ENCODE measurements at regions not wholly inside any gene's neighbourhood (a gene's known extent, or its start where the extent isn't known, plus 50 kb on each side); places are given as distances from the start of the nearest gene placed in this dataset.

DNA sequence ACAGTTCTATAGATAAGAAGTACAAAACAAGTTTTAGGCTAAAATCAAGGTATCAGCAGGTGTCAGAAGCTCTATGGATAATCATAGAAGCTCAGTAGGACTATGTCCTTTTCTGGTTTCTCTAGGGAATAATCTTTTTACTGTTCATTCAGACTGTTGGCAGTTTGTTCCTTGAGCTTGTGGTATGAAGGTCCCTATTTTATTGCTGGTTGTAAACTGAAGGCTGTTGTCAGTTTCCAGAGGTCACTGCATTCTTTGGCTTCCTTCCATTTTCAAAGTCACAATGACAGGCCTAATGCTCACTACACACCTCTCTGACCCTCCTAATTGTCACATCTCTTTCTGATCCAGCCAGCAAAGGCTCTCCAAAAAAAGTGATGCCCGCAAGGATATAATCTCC, 337.9 kb upstream of the EDNRB start:
- Histone ChIP-seq H3K27ac (no peak overlapping the region), H3K9ac (no peak overlapping the region), H2AFZ (replicated peaks) (no peak overlapping the region), H3K4me1 (no peaks in the 10 kb centered on the region), H3K4me2 (no peak overlapping the region), H3K79me2 (ENCODE audit: low read depth) (no peaks in the 10 kb centered on the region), H3K27me3 (no peaks in the 10 kb centered on the region), H3F3A (ENCODE audit: low read depth) (no peaks in the 10 kb centered on the region), H4K20me1 (ENCODE audit: low read depth) (no peaks in the 10 kb centered on the region), H3K36me3 (no peaks in the 10 kb centered on the region), H3K9me3 (ENCODE audit: low read depth) (no peaks in the 10 kb centered on the region), H3K4me3 (no peak overlapping the region)
- TF ChIP-seq, protein P1, sequence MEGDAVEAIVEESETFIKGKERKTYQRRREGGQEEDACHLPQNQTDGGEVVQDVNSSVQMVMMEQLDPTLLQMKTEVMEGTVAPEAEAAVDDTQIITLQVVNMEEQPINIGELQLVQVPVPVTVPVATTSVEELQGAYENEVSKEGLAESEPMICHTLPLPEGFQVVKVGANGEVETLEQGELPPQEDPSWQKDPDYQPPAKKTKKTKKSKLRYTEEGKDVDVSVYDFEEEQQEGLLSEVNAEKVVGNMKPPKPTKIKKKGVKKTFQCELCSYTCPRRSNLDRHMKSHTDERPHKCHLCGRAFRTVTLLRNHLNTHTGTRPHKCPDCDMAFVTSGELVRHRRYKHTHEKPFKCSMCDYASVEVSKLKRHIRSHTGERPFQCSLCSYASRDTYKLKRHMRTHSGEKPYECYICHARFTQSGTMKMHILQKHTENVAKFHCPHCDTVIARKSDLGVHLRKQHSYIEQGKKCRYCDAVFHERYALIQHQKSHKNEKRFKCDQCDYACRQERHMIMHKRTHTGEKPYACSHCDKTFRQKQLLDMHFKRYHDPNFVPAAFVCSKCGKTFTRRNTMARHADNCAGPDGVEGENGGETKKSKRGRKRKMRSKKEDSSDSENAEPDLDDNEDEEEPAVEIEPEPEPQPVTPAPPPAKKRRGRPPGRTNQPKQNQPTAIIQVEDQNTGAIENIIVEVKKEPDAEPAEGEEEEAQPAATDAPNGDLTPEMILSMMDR (IDR thresholded peaks at IDR 0.05), result no peak
- no peak for TF ChIP-seq EZH2 (IDR thresholded peaks at IDR 0.05)
- no peak for TF ChIP-seq EZH2phosphoT487 (IDR thresholded peaks at IDR 0.05)
- Mint-ChIP-seq H3K27me3 (ENCODE audit: insufficient read depth, low read depth) (no peaks in the 10 kb centered on the region), H3K4me1 (no peaks in the 10 kb centered on the region), H3K4me3 (no peak overlapping the region), H3K9me3 (peaks cover 3% of the 10 kb centered on the region), H3K36me3 (no peaks in the 10 kb centered on the region), H3K27ac (no peak overlapping the region)
- no peak for DNase-seq (ENCODE audit: low spot score)

DNA sequence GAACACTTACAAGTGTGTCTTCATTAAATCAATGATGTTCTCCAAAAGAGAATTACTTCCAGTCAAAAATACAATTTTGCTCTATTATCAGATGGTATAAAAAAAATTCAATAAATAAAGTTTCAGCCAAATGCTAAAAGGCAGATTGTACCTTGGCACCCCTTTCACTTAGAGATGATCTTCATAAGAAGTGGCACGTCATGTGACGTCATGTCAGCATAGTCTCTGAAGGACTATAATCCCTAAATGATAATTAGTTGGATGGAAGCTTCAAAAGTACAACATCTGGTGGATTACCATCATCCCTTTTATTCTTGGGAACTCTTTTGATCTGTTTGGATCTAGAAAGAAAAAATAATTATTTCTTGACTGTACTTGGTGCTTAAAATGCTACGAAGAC, 335.5 kb upstream of the EDNRB start:
- no peaks in the 10 kb centered on the region for H3K27me3 Mint-ChIP-seq (ENCODE audit: insufficient read depth, low read depth)
- TF ChIP-seq, protein P1 (IDR thresholded peaks at IDR 0.05), result no peak
- TF ChIP-seq EZH2phosphoT487 (IDR thresholded peaks at IDR 0.05), result no peak
- no peak for TF ChIP-seq EZH2 (IDR thresholded peaks at IDR 0.05)
- DNase-seq (ENCODE audit: low spot score), result no peak
- no peak overlapping the region for H3K4me2 ChIP-seq
- H3K36me3 Mint-ChIP-seq, result no peaks in the 10 kb centered on the region
- no peaks in the 10 kb centered on the region for H3K9me3 Mint-ChIP-seq
- H3F3A ChIP-seq (ENCODE audit: low read depth), result no peaks in the 10 kb centered on the region
- no peak overlapping the region for H3K9ac ChIP-seq
- H3K27ac ChIP-seq, result no peak overlapping the region
- H3K4me3 Mint-ChIP-seq, result no peak overlapping the region
- H3K4me1 ChIP-seq, result no peaks in the 10 kb centered on the region
- no peaks in the 10 kb centered on the region for H3K79me2 ChIP-seq (ENCODE audit: low read depth)
- H3K4me1 Mint-ChIP-seq, result no peaks in the 10 kb centered on the region
- no peaks in the 10 kb centered on the region for H4K20me1 ChIP-seq (ENCODE audit: low read depth)
- H3K9me3 ChIP-seq (ENCODE audit: low read depth), result no peaks in the 10 kb centered on the region
- H3K4me3 ChIP-seq, result no peak overlapping the region
- no peak overlapping the region for H2AFZ ChIP-seq (replicated peaks)
- H3K27ac Mint-ChIP-seq, result no peak overlapping the region
- H3K27me3 ChIP-seq, result peaks cover 9% of the 10 kb centered on the region
- H3K36me3 ChIP-seq, result no peaks in the 10 kb centered on the region

DNA sequence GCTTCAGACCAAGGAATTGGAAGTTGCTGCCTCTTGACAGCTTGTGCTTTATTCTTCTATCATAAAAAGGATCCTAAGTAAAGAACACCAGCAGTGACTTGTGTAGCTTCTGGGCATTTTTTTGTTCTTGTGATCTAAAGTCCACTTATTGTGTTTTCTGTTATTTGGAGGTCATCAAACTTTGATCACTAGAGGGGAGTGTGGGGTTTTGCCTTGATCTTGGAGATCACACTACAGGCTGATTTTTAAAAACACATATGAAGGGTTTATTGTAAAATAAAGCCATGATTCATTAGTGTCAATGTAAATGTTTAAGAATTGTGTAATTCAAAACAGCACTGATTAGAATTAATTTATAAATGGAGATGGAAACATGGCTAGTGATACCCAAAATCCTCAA, 328.7 kb upstream of the EDNRB start:
- Mint-ChIP-seq H3K9me3 (no peaks in the 10 kb centered on the region), H3K4me1 (peaks cover 3% of the 10 kb centered on the region), H3K27ac (no peak overlapping the region), H3K27me3 (ENCODE audit: insufficient read depth, low read depth) (peaks cover 2% of the 10 kb centered on the region), H3K4me3 (no peak overlapping the region), H3K36me3 (no peaks in the 10 kb centered on the region)
- H3K27me3 ChIP-seq, result peaks cover 11% of the 10 kb centered on the region
- no peaks in the 10 kb centered on the region for H3K4me1 ChIP-seq
- TF ChIP-seq EZH2 (IDR thresholded peaks at IDR 0.05) (no peak), EZH2phosphoT487 (IDR thresholded peaks at IDR 0.05) (no peak)
- TF ChIP-seq, protein P1 (IDR thresholded peaks at IDR 0.05), result peak; percentile 16
- no peak overlapping the region for H3K4me2 ChIP-seq
- no peaks in the 10 kb centered on the region for H4K20me1 ChIP-seq (ENCODE audit: low read depth)
- no peaks in the 10 kb centered on the region for H3K36me3 ChIP-seq
- H3K4me3 ChIP-seq, result no peak overlapping the region
- H3K9ac ChIP-seq, result no peak overlapping the region
- H3F3A ChIP-seq (ENCODE audit: low read depth), result no peaks in the 10 kb centered on the region
- H3K27ac ChIP-seq, result no peak overlapping the region
- no peak overlapping the region for H2AFZ ChIP-seq (replicated peaks)
- no peaks in the 10 kb centered on the region for H3K79me2 ChIP-seq (ENCODE audit: low read depth)
- no peaks in the 10 kb centered on the region for H3K9me3 ChIP-seq (ENCODE audit: low read depth)
- no peak for DNase-seq (ENCODE audit: low spot score)

Data from neural progenitor cell (in vitro differentiated cells).